ENCODE measurements at regions not wholly inside any gene's neighbourhood (a gene's known extent, or its start where the extent isn't known, plus 50 kb on each side); places are given as distances from the start of the nearest gene placed in this dataset.

DNA sequence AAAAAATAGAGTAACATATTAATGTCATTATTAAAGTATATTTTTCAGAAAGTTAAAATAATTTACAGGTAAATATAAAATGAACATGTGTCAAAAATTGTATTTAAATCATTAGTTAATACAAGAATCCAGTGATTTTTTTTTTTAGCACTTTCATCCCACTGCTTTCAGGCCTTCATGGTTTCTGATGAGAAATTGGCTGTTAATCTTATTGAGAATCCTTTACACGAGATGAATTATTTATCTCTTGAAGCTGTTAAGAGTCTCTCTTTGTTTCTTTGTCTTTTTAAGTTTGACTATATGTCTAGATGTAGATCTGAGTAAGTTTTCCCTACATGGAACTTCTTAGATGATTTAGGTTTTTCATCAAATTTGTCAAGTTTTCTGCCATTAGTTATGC is 578.5 kb upstream of the KCND2 start:
- no peaks in the 10 kb centered on the region for H3K27me3 ChIP-seq (ENCODE audit: insufficient read depth in 3 of 3, low read length in 2 of 3)
- no peaks in the 10 kb centered on the region for H3K4me1 ChIP-seq
- intact Hi-C loops (cut with DNase I): no loop called here
- 50 to 56% (median 55%) methylated on average over 1 of the region's 1 CpG for WGBS, 3 donors
- H3K36me3 ChIP-seq (ENCODE audit: insufficient read depth in 1 of 2, low read depth in 1 of 2): no peaks in the 10 kb centered on the region
- ATAC-seq: no peak
- no peak overlapping the region for H3K27ac ChIP-seq
- H3K4me3 ChIP-seq: no peak overlapping the region
- H3K9me3 ChIP-seq: no peaks in the 10 kb centered on the region
- TF ChIP-seq, protein P1, sequence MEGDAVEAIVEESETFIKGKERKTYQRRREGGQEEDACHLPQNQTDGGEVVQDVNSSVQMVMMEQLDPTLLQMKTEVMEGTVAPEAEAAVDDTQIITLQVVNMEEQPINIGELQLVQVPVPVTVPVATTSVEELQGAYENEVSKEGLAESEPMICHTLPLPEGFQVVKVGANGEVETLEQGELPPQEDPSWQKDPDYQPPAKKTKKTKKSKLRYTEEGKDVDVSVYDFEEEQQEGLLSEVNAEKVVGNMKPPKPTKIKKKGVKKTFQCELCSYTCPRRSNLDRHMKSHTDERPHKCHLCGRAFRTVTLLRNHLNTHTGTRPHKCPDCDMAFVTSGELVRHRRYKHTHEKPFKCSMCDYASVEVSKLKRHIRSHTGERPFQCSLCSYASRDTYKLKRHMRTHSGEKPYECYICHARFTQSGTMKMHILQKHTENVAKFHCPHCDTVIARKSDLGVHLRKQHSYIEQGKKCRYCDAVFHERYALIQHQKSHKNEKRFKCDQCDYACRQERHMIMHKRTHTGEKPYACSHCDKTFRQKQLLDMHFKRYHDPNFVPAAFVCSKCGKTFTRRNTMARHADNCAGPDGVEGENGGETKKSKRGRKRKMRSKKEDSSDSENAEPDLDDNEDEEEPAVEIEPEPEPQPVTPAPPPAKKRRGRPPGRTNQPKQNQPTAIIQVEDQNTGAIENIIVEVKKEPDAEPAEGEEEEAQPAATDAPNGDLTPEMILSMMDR (IDR thresholded peaks at IDR 0.05): no peak
- DNase-seq: no peak

DNA sequence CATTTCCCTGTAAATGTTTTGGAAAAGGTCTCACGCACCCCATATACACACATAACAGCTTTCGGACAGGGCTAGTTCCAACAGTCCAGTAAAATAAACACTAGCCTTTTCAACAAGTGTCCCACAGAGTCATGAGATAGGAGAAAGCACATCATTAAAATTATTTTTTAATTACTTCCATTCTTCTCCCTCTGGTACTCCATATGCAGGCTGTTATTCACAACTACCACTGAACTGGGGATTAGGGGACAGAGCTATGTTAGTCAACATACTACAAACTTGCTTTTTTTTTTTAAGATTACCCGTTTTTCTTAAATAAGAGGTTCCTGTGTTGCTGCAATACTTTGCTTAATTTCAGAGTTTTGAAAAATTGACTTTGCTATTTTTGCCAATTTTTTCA is 576.6 kb upstream of the KCND2 start:
- no peaks in the 10 kb centered on the region for H3K9me3 ChIP-seq
- intact Hi-C loops (cut with DNase I): no loop called here
- H3K36me3 ChIP-seq (ENCODE audit: insufficient read depth in 1 of 2, low read depth in 1 of 2): no peaks in the 10 kb centered on the region
- no peak overlapping the region for H3K4me3 ChIP-seq
- whole genome bisulfite sequencing, 3 donors: 79 to 89% (median 86%) methylated on average over 3 of the region's 3 CpGs
- no peak for ATAC-seq
- DNase-seq: no peak
- H3K4me1 ChIP-seq: no peaks in the 10 kb centered on the region
- no peak overlapping the region for H3K27ac ChIP-seq
- TF ChIP-seq, protein P1 (IDR thresholded peaks at IDR 0.05): no peak
- H3K27me3 ChIP-seq (ENCODE audit: insufficient read depth in 3 of 3, low read length in 2 of 3): no peaks in the 10 kb centered on the region

DNA sequence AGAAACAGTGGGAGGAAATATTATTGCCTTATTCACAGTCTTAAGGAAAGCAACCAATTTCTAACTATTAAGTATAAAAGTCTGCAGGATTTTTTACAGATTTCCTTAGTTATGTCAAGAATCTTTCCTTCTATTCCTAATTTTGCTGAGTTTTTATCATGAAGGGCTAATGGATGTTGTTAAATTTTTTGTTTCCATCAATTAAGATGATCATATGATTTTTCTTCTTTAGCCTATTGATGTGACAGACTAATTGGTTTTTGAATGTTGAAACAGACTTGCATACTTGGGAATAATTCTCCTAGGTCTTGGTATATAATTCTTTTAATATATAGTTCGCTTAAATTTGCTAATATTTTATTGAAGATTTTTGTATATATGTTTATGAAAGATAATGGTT is 569.1 kb upstream of the KCND2 start:
- Histone ChIP-seq H3K27ac (no peak overlapping the region), H3K36me3 (ENCODE audit: insufficient read depth in 1 of 2, low read depth in 1 of 2) (no peaks in the 10 kb centered on the region), H3K4me3 (no peak overlapping the region), H3K4me1 (no peaks in the 10 kb centered on the region), H3K9me3 (no peaks in the 10 kb centered on the region), H3K27me3 (ENCODE audit: insufficient read depth in 3 of 3, low read length in 2 of 3) (no peaks in the 10 kb centered on the region)
- TF ChIP-seq, protein P1 (IDR thresholded peaks at IDR 0.05): no peak
- DNase-seq (no peak), ATAC-seq (no peak)
- intact Hi-C loops (cut with DNase I): no loop called here
- WGBS, 3 donors: 78 to 92% (median 91%) methylated on average over 1 of the region's 1 CpG

DNA sequence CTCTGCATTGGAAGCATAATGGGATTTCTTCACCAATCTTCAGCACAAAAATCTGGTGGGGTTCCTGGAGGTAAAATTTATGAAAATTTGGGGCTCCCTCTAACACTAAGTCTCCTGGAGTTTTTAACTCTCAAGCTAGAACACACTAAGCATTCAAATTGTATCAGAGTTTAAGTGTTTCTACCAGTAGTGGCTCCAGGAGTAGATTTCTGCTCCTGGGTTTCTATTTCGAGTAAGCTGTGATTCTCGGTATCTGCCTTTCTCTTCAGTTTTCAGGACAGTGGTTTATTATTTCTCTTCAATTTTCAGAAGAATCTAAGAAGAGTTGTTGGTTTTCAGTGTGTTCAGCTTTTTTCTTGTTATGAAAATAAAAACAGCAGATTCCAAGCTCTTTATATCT is 566.4 kb upstream of the KCND2 start:
- no peak for DNase-seq
- ATAC-seq: no peak
- 69 to 81% (median 79%) methylated on average over 2 of the region's 2 CpGs for WGBS, 3 donors
- Histone ChIP-seq H3K9me3 (no peaks in the 10 kb centered on the region), H3K4me3 (no peak overlapping the region), H3K27me3 (ENCODE audit: insufficient read depth in 3 of 3, low read length in 2 of 3) (no peaks in the 10 kb centered on the region), H3K36me3 (ENCODE audit: insufficient read depth in 1 of 2, low read depth in 1 of 2) (no peaks in the 10 kb centered on the region), H3K27ac (no peak overlapping the region), H3K4me1 (no peaks in the 10 kb centered on the region)
- TF ChIP-seq, protein P1 (IDR thresholded peaks at IDR 0.05): no peak
- intact Hi-C loops (cut with DNase I): no loop called here

DNA sequence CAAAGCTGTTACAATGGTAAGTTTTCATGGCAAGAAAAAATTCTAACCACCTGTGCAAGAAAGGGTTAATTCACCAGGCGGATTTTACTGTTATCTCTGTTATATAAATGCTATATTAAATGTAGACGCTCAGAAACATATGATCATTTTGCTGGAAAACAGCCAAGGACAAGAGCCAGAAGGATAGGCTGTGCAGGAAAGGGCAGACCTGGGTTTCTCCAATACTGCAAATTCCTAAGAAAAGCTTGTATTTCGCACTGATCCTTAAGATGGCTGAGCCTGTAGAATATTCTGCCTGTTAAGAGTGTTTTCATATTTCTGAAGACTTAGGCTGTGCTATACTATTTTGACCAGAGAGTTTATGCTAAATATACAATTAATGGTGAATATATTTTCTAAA is 564.1 kb upstream of the KCND2 start:
- TF ChIP-seq, protein P1 (IDR thresholded peaks at IDR 0.05): no peak
- Histone ChIP-seq H3K27ac (no peak overlapping the region), H3K4me3 (no peak overlapping the region), H3K9me3 (no peaks in the 10 kb centered on the region), H3K4me1 (no peaks in the 10 kb centered on the region), H3K36me3 (ENCODE audit: insufficient read depth in 1 of 2, low read depth in 1 of 2) (no peaks in the 10 kb centered on the region), H3K27me3 (ENCODE audit: insufficient read depth in 3 of 3, low read length in 2 of 3) (no peaks in the 10 kb centered on the region)
- WGBS, 3 donors: 13 to 30% (median 23%) methylated on average over 3 of the region's 3 CpGs
- ATAC-seq: no peak
- intact Hi-C loops (cut with DNase I): no loop called here
- no peak for DNase-seq
